Prostate gland (tissue), 2 donors: ENCODE measurements at regions not wholly inside any gene's neighbourhood (a gene's known extent, or its start where the extent isn't known, plus 50 kb on each side); places are given as distances from the start of the nearest gene placed in this dataset.

Experiments
- POLR2A ChIP-seq: fragments of 450-650 bp; IDR thresholded peaks from one replicate; pipeline ENCODE4 v1.6.1; 2016; ENCODE audit warnings: antibody characterized with exemption, mild to moderate bottlenecking
- TF ChIP-seq, protein P1 (sequence below), 4 experiments: fragments of 200-600 bp in 2 of 4; fragments of 450-650 bp in 2 of 4; sonication (generic) in 2 of 4; IDR thresholded peaks; 1 replicate in 3 of 4; 2 replicates in 1 of 4; pipeline ENCODE4 v1.5.1; 2016 to 2019; ENCODE audit warnings: antibody characterized with exemption in 4 of 4, mild to moderate bottlenecking in 2 of 4, moderate library complexity in 2 of 4

DNA sequence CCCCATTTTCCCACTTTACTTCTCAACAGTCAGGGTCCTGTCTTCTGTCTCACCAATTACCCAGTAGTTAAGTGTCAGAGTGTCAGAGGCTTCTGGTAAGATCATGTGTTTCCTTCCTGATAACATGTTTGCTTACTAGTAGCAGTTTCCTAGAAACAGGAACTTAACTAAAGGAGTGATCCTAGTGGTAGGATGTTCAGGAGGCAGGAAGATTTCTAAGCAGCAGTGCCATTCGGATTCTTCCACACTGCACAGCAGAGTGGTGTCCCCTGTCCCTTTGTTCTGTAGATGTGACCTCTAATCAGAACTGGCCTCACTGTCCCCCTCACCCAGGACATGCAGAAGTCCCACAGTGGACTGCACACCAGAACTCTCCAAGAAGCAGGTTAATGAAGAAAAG, 221.8 kb upstream of the OSR1 start:
- no peak for TF ChIP-seq POLR2A
- TF ChIP-seq, protein P1, sequence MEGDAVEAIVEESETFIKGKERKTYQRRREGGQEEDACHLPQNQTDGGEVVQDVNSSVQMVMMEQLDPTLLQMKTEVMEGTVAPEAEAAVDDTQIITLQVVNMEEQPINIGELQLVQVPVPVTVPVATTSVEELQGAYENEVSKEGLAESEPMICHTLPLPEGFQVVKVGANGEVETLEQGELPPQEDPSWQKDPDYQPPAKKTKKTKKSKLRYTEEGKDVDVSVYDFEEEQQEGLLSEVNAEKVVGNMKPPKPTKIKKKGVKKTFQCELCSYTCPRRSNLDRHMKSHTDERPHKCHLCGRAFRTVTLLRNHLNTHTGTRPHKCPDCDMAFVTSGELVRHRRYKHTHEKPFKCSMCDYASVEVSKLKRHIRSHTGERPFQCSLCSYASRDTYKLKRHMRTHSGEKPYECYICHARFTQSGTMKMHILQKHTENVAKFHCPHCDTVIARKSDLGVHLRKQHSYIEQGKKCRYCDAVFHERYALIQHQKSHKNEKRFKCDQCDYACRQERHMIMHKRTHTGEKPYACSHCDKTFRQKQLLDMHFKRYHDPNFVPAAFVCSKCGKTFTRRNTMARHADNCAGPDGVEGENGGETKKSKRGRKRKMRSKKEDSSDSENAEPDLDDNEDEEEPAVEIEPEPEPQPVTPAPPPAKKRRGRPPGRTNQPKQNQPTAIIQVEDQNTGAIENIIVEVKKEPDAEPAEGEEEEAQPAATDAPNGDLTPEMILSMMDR (IDR thresholded peaks at IDR 0.05): no peak
